Adrenal gland (tissue), 9 donors: ENCODE measurements at regions not wholly inside any gene's neighbourhood (a gene's known extent, or its start where the extent isn't known, plus 50 kb on each side); places are given as distances from the start of the nearest gene placed in this dataset.

Experiments used
- DNase-seq, 7 donors: peaks; one replicate each; pipeline ENCODE4 v3.0.0-alpha.2; 2019 to 2020
- H3K27ac ChIP-seq, 5 donors: fragments of 200-600 bp; sonication (generic) in 4 of 5; 1 replicate in 3 of 5; 2 replicates in 2 of 5; pipeline versions ENCODE4 v1.5.1 to v1.8.0; 2016 to 2020; ENCODE audit warnings: mild to moderate bottlenecking in 1 of 5
- H3K27me3 ChIP-seq: fragments of 200-600 bp; 2 replicates; pipeline ENCODE4 v1.8.0; 2021
- H3K36me3 ChIP-seq, 2 donors: fragments of 200-600 bp; replicated peaks in 1 of 2; 1 replicate in 1 of 2; 2 replicates in 1 of 2; pipeline versions ENCODE4 v1.5.1 to v1.8.0; 2018 to 2022
- H3K4me1 ChIP-seq, 2 donors: fragments of 200-600 bp; replicated peaks in 1 of 2; 1 replicate in 1 of 2; 2 replicates in 1 of 2; pipeline versions ENCODE4 v1.5.1 to v1.8.0; 2018 to 2021
- H3K4me3 ChIP-seq, 4 donors: fragments of 200-600 bp; sonication (generic) in 3 of 4; one replicate each; pipeline ENCODE4 v1.5.1; 2016 to 2018
- H3K9me3 ChIP-seq, 3 donors: fragments of 200-600 bp; sonication (generic) in 1 of 3; replicated peaks in 1 of 3; 1 replicate in 2 of 3; 2 replicates in 1 of 3; pipeline versions ENCODE4 v1.5.1 to v1.8.0; 2016 to 2021
- POLR2A ChIP-seq, 2 donors: fragments of 450-650 bp; IDR thresholded peaks; one replicate each; pipeline ENCODE4 v1.6.1; 2017; ENCODE audit warnings: antibody characterized with exemption in 2 of 2, mild to moderate bottlenecking in 2 of 2, moderate library complexity in 1 of 2
- WGBS, 4 donors: extraction: QIAGEN DNeasy Blood & Tissue Kit in 2 of 4; methylation state at CpG; one replicate each; pipeline versions ENCODE4 v1.1.5 to v1.1.7; 2013 to 2017; 5-methylcytosine and 5-hydroxymethylcytosine counted together
- intact Hi-C, 2 donors: fragments of 100-400 bp; cut with DNase I; formaldehyde crosslinking; loops; one replicate each; pipeline versions ENCODE4 v1.14.1 to v1.15.0; 2022 to 2023
- TF ChIP-seq, protein P1 (sequence below), 6 experiments: fragments of 450-650 bp in 4 of 6; fragments of 200-600 bp in 2 of 6; sonication (generic) in 1 of 6; IDR thresholded peaks; 1 replicate in 5 of 6; 2 replicates in 1 of 6; pipeline versions ENCODE4 v1.5.1 to v1.8.0; 2016 to 2021; ENCODE audit warnings: antibody characterized with exemption in 6 of 6, mild to moderate bottlenecking in 2 of 6, moderate library complexity in 1 of 6
- donor health status: healthy with polysubstance abuse.
- donor health status: Bipolar disorder and iron deficiency.
- donor health status: DM: yes; HTN: yes; CAD: no.
- donor health status: DM: no; HTN: no; CAD: no.
- donor health status: DM: no; HTN: no; CAD: no.

DNA sequence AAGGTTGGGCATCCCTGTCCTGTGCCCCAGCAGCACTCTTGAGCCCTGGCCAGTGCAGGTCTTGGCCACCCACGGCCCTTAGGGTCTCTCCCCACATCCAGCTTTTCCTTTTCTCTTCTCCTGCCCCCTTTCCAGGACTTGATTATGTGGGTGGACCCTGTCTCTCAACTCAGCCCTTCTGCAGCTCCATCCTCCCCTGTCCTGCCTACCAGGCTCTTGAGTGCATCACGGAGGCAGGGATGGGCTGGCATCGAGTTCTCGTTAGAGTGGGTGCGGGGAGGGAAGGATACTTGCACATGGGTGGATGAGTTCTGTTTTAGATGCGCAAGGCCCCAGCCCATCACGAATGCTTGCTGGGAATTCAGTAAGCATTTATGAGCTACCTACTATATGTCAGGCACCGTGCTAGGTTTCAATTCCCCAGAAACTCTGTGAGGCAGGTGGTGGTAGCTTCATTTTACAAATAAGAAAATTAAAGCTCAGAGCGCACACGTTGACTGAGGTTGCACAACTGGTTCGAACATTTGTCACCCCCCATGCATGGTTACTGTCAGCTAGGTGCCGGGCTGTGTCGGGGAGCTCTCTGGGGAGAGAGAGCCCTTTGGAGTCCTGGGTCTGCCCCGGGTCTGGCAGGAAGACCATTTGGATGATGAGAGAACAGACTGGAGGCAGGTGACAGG lies 144.6 kb upstream of the PITX1 start:
- Histone ChIP-seq H3K9me3 (no peaks in the 10 kb centered on the region), H3K36me3 (no peaks in the 10 kb centered on the region), H3K4me1 (no peaks in the 10 kb centered on the region), H3K27me3 (no peaks in the 10 kb centered on the region), H3K4me3 (no peak overlapping the region), H3K27ac (no peak overlapping the region)
- WGBS, 4 donors = 73 to 82% (median 79%) methylated on average over 14 of the region's 14 CpGs
- DNase-seq = no peak
- TF ChIP-seq POLR2A (IDR thresholded peaks at IDR 0.05) = no peak
- TF ChIP-seq, protein P1, sequence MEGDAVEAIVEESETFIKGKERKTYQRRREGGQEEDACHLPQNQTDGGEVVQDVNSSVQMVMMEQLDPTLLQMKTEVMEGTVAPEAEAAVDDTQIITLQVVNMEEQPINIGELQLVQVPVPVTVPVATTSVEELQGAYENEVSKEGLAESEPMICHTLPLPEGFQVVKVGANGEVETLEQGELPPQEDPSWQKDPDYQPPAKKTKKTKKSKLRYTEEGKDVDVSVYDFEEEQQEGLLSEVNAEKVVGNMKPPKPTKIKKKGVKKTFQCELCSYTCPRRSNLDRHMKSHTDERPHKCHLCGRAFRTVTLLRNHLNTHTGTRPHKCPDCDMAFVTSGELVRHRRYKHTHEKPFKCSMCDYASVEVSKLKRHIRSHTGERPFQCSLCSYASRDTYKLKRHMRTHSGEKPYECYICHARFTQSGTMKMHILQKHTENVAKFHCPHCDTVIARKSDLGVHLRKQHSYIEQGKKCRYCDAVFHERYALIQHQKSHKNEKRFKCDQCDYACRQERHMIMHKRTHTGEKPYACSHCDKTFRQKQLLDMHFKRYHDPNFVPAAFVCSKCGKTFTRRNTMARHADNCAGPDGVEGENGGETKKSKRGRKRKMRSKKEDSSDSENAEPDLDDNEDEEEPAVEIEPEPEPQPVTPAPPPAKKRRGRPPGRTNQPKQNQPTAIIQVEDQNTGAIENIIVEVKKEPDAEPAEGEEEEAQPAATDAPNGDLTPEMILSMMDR (IDR thresholded peaks at IDR 0.05) = no peak
- intact Hi-C loops = no loop called here

DNA sequence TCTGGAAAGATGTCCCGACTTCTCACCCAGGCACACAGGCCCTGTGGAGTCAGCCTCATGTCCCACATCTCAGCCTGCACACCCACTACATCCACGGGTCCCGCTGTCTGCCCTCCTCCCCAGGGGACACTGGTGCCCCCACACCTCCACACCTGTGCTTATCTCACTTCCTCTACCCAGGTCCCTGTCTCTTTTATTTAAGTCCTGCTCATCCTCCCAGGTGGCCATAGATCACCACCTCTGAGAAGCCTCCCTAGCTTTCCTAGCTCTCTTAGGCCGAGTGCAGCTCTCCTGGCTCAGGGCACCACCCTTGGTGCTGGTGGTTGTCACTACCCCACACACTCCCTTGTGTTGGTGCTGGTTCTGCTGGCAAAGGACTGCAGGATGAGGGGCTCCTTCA lies 143.6 kb upstream of the PITX1 start:
- H3K36me3 ChIP-seq = no peaks in the 10 kb centered on the region
- DNase-seq = no peak
- intact Hi-C loops = no loop called here
- no peaks in the 10 kb centered on the region for H3K27me3 ChIP-seq
- no peak overlapping the region for H3K4me3 ChIP-seq
- 84 to 92% (median 86%) methylated on average over 4 of the region's 4 CpGs for WGBS, 4 donors
- no peaks in the 10 kb centered on the region for H3K4me1 ChIP-seq
- H3K9me3 ChIP-seq = no peaks in the 10 kb centered on the region
- TF ChIP-seq, protein P1 (IDR thresholded peaks at IDR 0.05) = no peak
- no peak for TF ChIP-seq POLR2A (IDR thresholded peaks at IDR 0.05)
- no peak overlapping the region for H3K27ac ChIP-seq

DNA sequence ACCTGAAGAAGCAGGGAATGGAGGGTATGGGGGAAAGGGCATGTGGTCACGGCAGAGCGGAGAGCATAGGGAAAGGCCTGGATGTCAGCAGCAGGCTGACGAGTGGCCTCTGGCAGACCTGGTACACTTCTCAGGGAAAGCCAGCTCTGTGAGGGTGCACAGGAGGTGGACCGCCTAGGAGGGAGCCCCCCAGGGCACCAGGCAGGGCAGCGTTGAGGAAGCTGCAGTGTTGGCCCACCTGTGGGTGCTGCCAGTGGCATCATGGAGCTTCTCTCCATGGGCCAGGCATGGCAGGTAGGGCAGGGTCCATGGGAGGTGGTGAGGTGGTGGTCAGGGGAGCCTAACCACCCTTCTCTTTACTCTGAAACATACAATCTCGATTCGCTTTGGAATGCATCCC lies 143.0 kb upstream of the PITX1 start:
- Histone ChIP-seq H3K4me3 (no peak overlapping the region), H3K4me1 (no peaks in the 10 kb centered on the region), H3K36me3 (no peaks in the 10 kb centered on the region), H3K27ac (no peak overlapping the region), H3K27me3 (no peaks in the 10 kb centered on the region), H3K9me3 (no peaks in the 10 kb centered on the region)
- TF ChIP-seq POLR2A (IDR thresholded peaks at IDR 0.05) = no peak
- TF ChIP-seq, protein P1 (IDR thresholded peaks at IDR 0.05) = no peak
- WGBS, 4 donors = 84 to 99% (median 92%) methylated on average over 7 of the region's 7 CpGs
- no peak for DNase-seq
- intact Hi-C loops = no loop called here

DNA sequence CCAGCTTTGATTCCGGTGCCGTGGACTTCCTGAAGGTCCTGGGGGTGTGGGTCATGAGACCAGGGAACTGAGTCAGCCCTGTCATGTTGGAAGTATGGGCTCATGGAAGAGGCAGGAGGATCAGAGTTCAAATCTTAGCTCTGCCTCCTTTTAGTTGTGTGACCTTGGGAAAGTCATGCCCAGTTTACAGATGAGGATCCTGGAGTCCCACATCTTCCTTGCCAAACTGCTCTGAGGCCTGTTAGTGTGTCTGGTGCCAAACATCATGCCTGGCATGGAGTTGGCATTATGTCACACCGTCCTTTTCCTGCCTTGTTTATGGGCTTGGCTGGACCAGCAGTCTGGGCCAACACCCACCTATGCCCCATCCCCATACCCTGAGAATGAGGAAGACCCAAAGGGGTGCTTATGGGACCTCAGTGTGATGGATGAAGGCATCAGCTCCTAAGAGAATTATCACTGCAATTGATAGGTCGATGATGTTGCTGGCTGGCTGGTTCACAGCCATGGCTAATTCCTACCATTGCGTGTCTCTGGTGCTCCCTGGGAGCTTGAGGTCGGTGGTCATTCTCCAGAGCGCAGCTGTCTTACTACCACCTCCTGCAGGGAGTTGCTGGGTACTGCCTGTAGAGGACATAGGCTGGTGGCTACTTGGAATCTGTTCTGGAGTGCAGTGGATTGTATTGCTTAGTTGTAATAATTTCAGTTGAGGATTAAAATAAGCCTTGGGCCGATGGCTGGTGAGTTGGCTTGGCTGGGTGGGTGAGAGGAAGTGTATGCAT lies 140.5 kb upstream of the PITX1 start:
- Histone ChIP-seq H3K4me3 (no peak overlapping the region), H3K36me3 (no peaks in the 10 kb centered on the region), H3K27me3 (peaks cover under 1% of the 10 kb centered on the region), H3K4me1 (no peaks in the 10 kb centered on the region), H3K9me3 (no peaks in the 10 kb centered on the region), H3K27ac (no peak overlapping the region)
- no peak for DNase-seq
- intact Hi-C loops = no loop called here
- no peak for TF ChIP-seq POLR2A (IDR thresholded peaks at IDR 0.05)
- WGBS, 4 donors = 69 to 83% (median 74%) methylated on average over 6 to 8 of the region's 8 CpGs
